ENCODE measurements at regions not wholly inside any gene's neighbourhood (a gene's known extent, or its start where the extent isn't known, plus 50 kb on each side); places are given as distances from the start of the nearest gene placed in this dataset.

- TF ChIP-seq CTCF (IDR thresholded peaks at IDR 0.05; ENCODE audit: insufficient read depth, low read length, poor library complexity, severe bottlenecking) (no peak), EZH2phosphoT487 (conservative IDR thresholded peaks at IDR 0.05; ENCODE audit: low read length) (no peak)
Measured at GRCh38 chr10:84606428-84606827, 278.0 kb downstream of the CCSER2 start.
